Transverse colon (tissue), 4 donors: ENCODE measurements at regions not wholly inside any gene's neighbourhood (a gene's known extent, or its start where the extent isn't known, plus 50 kb on each side); places are given as distances from the start of the nearest gene placed in this dataset.

ENCODE experiments used
- DNase-seq: peaks from one replicate; pipeline ENCODE4 v3.0.0-alpha.2; 2019
- H3K27ac ChIP-seq, 4 donors: fragments of 200-600 bp; sonication (generic); 2 replicates each; pipeline ENCODE4 v1.5.1; 2016 to 2018; ENCODE audit warnings: inconsistent platforms in 4 of 4
- H3K27me3 ChIP-seq: fragments of 200-600 bp; sonication (generic); 2 replicates; pipeline ENCODE4 v1.5.1; 2017; ENCODE audit warnings: inconsistent platforms
- H3K36me3 ChIP-seq, 4 donors: fragments of 200-600 bp; sonication (generic); 2 replicates each; pipeline ENCODE4 v1.5.1; 2017 to 2019; ENCODE audit warnings: inconsistent platforms in 4 of 4
- H3K4me1 ChIP-seq, 4 donors: fragments of 200-600 bp; sonication (generic); 2 replicates each; pipeline ENCODE4 v1.5.1; 2017 to 2020; ENCODE audit warnings: inconsistent platforms in 4 of 4
- H3K4me3 ChIP-seq, 4 donors: fragments of 200-600 bp; sonication (generic); 1 replicate in 1 of 4; 2 replicates in 3 of 4; pipeline versions ENCODE4 v1.5.1 to v1.6.1; 2017 to 2019; ENCODE audit warnings: inconsistent platforms in 4 of 4
- H3K9me3 ChIP-seq, 2 donors: fragments of 200-600 bp; sonication (generic); 2 replicates each; pipeline ENCODE4 v1.5.1; 2017 to 2019; ENCODE audit warnings: inconsistent platforms in 2 of 2
- EP300 ChIP-seq: sonication (generic); formaldehyde crosslinking; IDR thresholded peaks from one replicate; pipeline ENCODE4 v1.6.1; 2017; ENCODE audit warnings: antibody characterized with exemption, low read depth
- POLR2A ChIP-seq: fragments of 450-650 bp; IDR thresholded peaks from one replicate; pipeline ENCODE4 v1.6.1; 2016; ENCODE audit warnings: antibody characterized with exemption, mild to moderate bottlenecking, moderate library complexity
- POLR2AphosphoS5 ChIP-seq, 3 donors: sonication (generic); formaldehyde crosslinking; IDR thresholded peaks; one replicate each; pipeline ENCODE4 v1.6.1; 2016; ENCODE audit warnings: antibody characterized with exemption in 3 of 3
- WGBS, 2 donors: methylation state at CpG; one replicate each; pipeline ENCODE4 v1.1.5; 2018; ENCODE audit warnings: low coverage in 1 of 2; 5-methylcytosine and 5-hydroxymethylcytosine counted together
- in situ Hi-C, 4 donors: fragments of 200-750 bp; cut with MboI; loops; one replicate each; pipeline versions ENCODE4 v1.15.0 to v1.15.1; 2017; ENCODE audit warnings: low sequenced_read_pairs in 3 of 4, low pct_ligation_motif_present in 1 of 4, low pct_unique_long_range_greater_than_20kb in 1 of 4
- intact Hi-C: fragments of 100-400 bp; cut with DNase I; formaldehyde crosslinking; loops from one replicate; pipeline ENCODE4 v1.15.1; 2023; ENCODE audit warnings: low total_unique reads
- TF ChIP-seq, protein P1 (sequence below), 5 experiments: fragments of 200-600 bp in 3 of 5; fragments of 450-650 bp in 2 of 5; sonication (generic) in 3 of 5; IDR thresholded peaks; 1 replicate in 2 of 5; 2 replicates in 3 of 5; pipeline ENCODE4 v1.5.1; 2016 to 2017; ENCODE audit warnings: antibody characterized with exemption in 5 of 5, inconsistent platforms in 3 of 5, mild to moderate bottlenecking in 2 of 5, moderate library complexity in 1 of 5

DNA sequence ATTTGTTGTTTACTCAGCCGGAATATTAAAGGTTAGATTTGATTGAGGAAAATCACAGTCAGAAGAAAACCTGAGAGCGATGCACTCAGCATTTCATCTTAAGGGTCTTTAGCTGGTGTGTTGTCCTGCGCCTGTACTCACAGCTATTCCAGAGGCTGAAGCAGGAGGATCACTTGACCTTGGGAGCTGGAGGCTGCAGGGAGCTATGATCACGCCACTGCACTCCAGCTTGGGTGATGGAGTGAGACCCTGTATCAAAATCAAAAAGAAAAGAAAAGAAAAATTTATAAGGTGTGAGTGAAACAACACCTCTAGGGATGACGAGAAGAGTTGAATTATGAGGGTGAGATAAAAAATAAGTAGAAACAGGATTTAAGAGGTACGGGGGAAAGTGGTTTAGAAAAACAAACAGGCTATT lies 165.0 kb downstream of the TRIM27 start:
- Histone ChIP-seq H3K9me3 (no peaks in the 10 kb centered on the region), H3K27ac (no peak overlapping the region), H3K36me3 (no peaks in the 10 kb centered on the region), H3K4me1 (no peaks in the 10 kb centered on the region), H3K4me3 (no peak overlapping the region), H3K27me3 (peaks cover 52% of the 10 kb centered on the region)
- TF ChIP-seq POLR2AphosphoS5 (IDR thresholded peaks at IDR 0.05) = no peak
- no peak for TF ChIP-seq POLR2A
- TF ChIP-seq, protein P1, sequence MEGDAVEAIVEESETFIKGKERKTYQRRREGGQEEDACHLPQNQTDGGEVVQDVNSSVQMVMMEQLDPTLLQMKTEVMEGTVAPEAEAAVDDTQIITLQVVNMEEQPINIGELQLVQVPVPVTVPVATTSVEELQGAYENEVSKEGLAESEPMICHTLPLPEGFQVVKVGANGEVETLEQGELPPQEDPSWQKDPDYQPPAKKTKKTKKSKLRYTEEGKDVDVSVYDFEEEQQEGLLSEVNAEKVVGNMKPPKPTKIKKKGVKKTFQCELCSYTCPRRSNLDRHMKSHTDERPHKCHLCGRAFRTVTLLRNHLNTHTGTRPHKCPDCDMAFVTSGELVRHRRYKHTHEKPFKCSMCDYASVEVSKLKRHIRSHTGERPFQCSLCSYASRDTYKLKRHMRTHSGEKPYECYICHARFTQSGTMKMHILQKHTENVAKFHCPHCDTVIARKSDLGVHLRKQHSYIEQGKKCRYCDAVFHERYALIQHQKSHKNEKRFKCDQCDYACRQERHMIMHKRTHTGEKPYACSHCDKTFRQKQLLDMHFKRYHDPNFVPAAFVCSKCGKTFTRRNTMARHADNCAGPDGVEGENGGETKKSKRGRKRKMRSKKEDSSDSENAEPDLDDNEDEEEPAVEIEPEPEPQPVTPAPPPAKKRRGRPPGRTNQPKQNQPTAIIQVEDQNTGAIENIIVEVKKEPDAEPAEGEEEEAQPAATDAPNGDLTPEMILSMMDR (IDR thresholded peaks at IDR 0.05) = no peak
- TF ChIP-seq EP300 = no peak
- DNase-seq = no peak
- intact Hi-C loops = loop anchor here (2.0 kb wide), 1 partner anchor 34 kb away; no protein-coding TSS in a partner anchor
- 71 to 81% methylated on average over 5 to 6 of the region's 6 CpGs for WGBS, 2 donors
- in situ Hi-C loops = no loop called here

GRCh38 chr6:28764014-28764723 lies 159.6 kb downstream of the TRIM27 start:
- Histone ChIP-seq H3K4me1 (no peaks in the 10 kb centered on the region), H3K27ac (no peak overlapping the region), H3K9me3 (no peaks in the 10 kb centered on the region), H3K4me3 (no peak overlapping the region), H3K36me3 (no peaks in the 10 kb centered on the region), H3K27me3 (peaks cover 83% of the 10 kb centered on the region)
- no peak for DNase-seq
- no peak for TF ChIP-seq POLR2A
- in situ Hi-C loops (no loop called here), intact Hi-C loops (no loop called here)
- WGBS, 2 donors = 70% methylated on average over 18 to 27 of the region's 27 CpGs

- H3K4me1 ChIP-seq = no peaks in the 10 kb centered on the region
- no peak for TF ChIP-seq EP300
- TF ChIP-seq, protein P1 (IDR thresholded peaks at IDR 0.05) = no peak
- H3K4me3 ChIP-seq = no peak overlapping the region
- H3K27ac ChIP-seq = no peak overlapping the region
- no peaks in the 10 kb centered on the region for H3K9me3 ChIP-seq
- intact Hi-C loops (no loop called here), in situ Hi-C loops (no loop called here)
- no peaks in the 10 kb centered on the region for H3K36me3 ChIP-seq
- H3K27me3 ChIP-seq = peaks cover 87% of the 10 kb centered on the region
- no peak for DNase-seq
- 47 to 65% methylated on average over 8 to 15 of the region's 15 CpGs for WGBS, 2 donors
Observed at GRCh38 chr6:28764761-28765282, 159.0 kb downstream of the TRIM27 start.

GRCh38 chr6:28765978-28766351 lies 157.8 kb downstream of the TRIM27 start:
- 0 to 14% methylated on average over 4 to 13 of the region's 13 CpGs for WGBS, 2 donors
- no peak overlapping the region for H3K27ac ChIP-seq
- H3K9me3 ChIP-seq = no peaks in the 10 kb centered on the region
- no peak for DNase-seq
- intact Hi-C loops = no loop called here
- no peaks in the 10 kb centered on the region for H3K36me3 ChIP-seq
- in situ Hi-C loops = no loop called here
- H3K27me3 ChIP-seq = peaks cover 90% of the 10 kb centered on the region
- H3K4me1 ChIP-seq = no peaks in the 10 kb centered on the region
- H3K4me3 ChIP-seq = no peak overlapping the region
- TF ChIP-seq POLR2AphosphoS5 (IDR thresholded peaks at IDR 0.05) (no peak), EP300 (no peak), POLR2A (no peak)
- TF ChIP-seq, protein P1 (IDR thresholded peaks at IDR 0.05) = no peak

DNA sequence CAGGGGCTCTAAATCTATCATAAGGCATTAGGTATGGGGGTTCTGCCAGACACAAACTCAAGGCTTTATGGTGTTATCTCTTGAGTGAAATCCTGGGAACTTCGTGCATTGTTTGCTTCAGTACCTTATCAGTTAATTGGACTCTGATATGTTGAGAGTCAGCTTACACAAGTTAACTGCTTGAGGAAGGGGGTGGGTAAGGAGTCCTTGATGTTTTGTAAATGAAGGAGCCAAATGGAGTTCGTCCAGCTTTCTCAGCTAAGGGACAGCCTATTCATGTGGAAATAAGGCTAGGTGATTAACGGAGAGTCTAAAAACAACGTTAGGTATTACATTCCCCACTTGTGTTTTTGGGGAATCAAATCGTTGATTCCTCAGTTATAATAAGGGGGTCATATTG lies 157.4 kb downstream of the TRIM27 start:
- DNase-seq = no peak
- WGBS, 2 donors = 10 to 14% methylated on average over 4 to 5 of the region's 5 CpGs
- in situ Hi-C loops = no loop called here
- no peaks in the 10 kb centered on the region for H3K4me1 ChIP-seq
- TF ChIP-seq POLR2A = no peak
- TF ChIP-seq, protein P1 (IDR thresholded peaks at IDR 0.05) = no peak
- no peak for TF ChIP-seq POLR2AphosphoS5 (IDR thresholded peaks at IDR 0.05)
- no peak for TF ChIP-seq EP300
- no peak overlapping the region for H3K27ac ChIP-seq
- intact Hi-C loops = no loop called here
- no peak overlapping the region for H3K4me3 ChIP-seq
- no peaks in the 10 kb centered on the region for H3K36me3 ChIP-seq
- H3K27me3 ChIP-seq = peaks cover 90% of the 10 kb centered on the region
- H3K9me3 ChIP-seq = no peaks in the 10 kb centered on the region
